Activated CD4-positive, alpha-beta T cell treated with anti-CD3 and anti-CD28 coated beads for 48 hours (primary cell): ENCODE measurements at regions not wholly inside any gene's neighbourhood (a gene's known extent, or its start where the extent isn't known, plus 50 kb on each side); places are given as distances from the start of the nearest gene placed in this dataset.
"Not testable (repeated sequence)": the region's sequence is repeated elsewhere in the genome, so short reads cannot be mapped to it uniquely, and the experiment has no call there.

ENCODE experiments used
- DNase-seq: peaks from one replicate; pipeline ENCODE4 v3.0.0-alpha.2; 2020

- peak; percentile 79 for DNase-seq
Measured at GRCh38 chr12:8390001-8390777, 65.6 kb upstream of the CLEC6A start.

GRCh38 chr12:8396225-8397071 lies 59.3 kb upstream of the CLEC6A start:
- peak; percentile 75 for DNase-seq

GRCh38 chr12:8397378-8397777 lies 58.4 kb upstream of the CLEC6A start:
- DNase-seq = not testable (repeated sequence)

DNA sequence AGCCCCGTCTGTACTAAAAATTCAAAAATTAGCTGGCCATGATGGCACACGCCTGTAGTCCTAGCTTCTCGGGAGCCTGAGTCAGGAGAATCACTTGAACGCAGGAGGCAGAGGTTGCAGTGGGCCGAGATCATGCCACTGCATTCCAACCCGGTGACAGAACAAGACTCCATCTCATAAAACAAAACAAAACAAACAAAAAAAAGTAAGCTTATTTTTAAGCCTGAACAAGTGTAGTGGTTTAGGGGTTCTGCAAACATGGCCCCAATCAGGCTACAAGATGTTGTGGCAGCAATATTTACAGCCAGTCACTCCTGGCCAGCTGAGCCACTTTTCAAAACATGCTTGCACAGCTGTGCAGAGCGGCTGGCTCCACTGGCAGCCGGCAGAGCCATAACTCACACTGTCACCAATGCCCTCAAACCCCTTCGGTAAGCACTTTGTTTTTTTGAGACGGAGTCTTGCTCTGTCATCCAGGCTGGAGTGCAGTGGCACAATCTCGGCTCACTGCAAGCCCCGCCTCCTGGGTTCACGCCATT lies 56.2 kb upstream of the CLEC6A start:
- DNase-seq = not testable (repeated sequence)

- not testable (repeated sequence) for DNase-seq
Measured at GRCh38 chr12:8403834-8404233, 51.9 kb upstream of the CLEC6A start.

GRCh38 chr12:8404341-8404740 lies 51.4 kb upstream of the CLEC6A start:
- DNase-seq = not testable (repeated sequence)
